ENCODE measurements at regions not wholly inside any gene's neighbourhood (a gene's known extent, or its start where the extent isn't known, plus 50 kb on each side); places are given as distances from the start of the nearest gene placed in this dataset.

GRCh38 chr2:59727121-59727590, 826.3 kb downstream of the BCL11A start (continued):
- TF ChIP-seq JUND (IDR thresholded peaks at IDR 0.05; ENCODE audit: low read depth, low read length) (no peak), CBX5 (IDR thresholded peaks at IDR 0.05; ENCODE audit: low read depth) (no peak), BMI1 (IDR thresholded peaks at IDR 0.05; ENCODE audit: borderline replicate concordance) (no peak)

GRCh38 chr2:59726228-59727120, 827.0 kb downstream of the BCL11A start:
- ChIA-PET SMC1A (ENCODE audit: uncharacterized antibody, unreplicated experiment) (interaction anchor here (0.7 kb wide), 1 partner anchor 57 kb away, joined by 3 read pairs; no protein-coding TSS in a partner anchor), POLR2A (no interaction called here), RAD21 (ENCODE audit: unreplicated experiment) (no interaction called here), CTCF (interaction anchor here (0.6 kb wide), 1 partner anchor 84 kb away, joined by 4 read pairs; no protein-coding TSS in a partner anchor)
- BruUV-seq (replicated peaks) = no TSS peak
- no peaks in the 10 kb centered on the region for H4K20me1 ChIP-seq (ENCODE audit: control insufficient read depth, insufficient read depth)
- no peak overlapping the region for H3K27ac ChIP-seq (ENCODE audit: control insufficient read depth, insufficient read depth)
- no peaks in the 10 kb centered on the region for H3K4me1 ChIP-seq (ENCODE audit: control insufficient read depth, insufficient read depth, low read length)
- H3K9ac ChIP-seq (ENCODE audit: control insufficient read depth, insufficient read depth, low read length) = no peak overlapping the region
- in situ Hi-C loops (cut with MboI) (no loop called here), intact Hi-C loops (cut with micrococcal nuclease; ENCODE audit: unreplicated experiment) (no loop called here)
- 32% methylated on average over 9 of the region's 9 CpGs for WGBS (ENCODE audit: insufficient coverage, insufficient replicate concordance, low lambda C conversion rate, missing lambda C conversion rate)
- H3K27me3 ChIP-seq (replicated peaks in 1 of 2; ENCODE audit: control insufficient read depth in 2 of 2, insufficient read depth in 2 of 2, low read length in 1 of 2) = no peaks in the 10 kb centered on the region
- H3K79me2 ChIP-seq (ENCODE audit: control insufficient read depth, insufficient read depth, low read length) = no peaks in the 10 kb centered on the region
- FAIRE-seq (no peak), DNase-seq (ENCODE audit: low read depth, low spot score) (no peak), ATAC-seq (no peak)
- H2AFZ ChIP-seq (ENCODE audit: control insufficient read depth, low read depth, low read length) = no peak overlapping the region
- peak; percentile 33; the same call in 1 of the 2 replicates for TF ChIP-seq SPI1 (IDR thresholded peaks at IDR 0.05; ENCODE audit: borderline replicate concordance, insufficient read depth, low read depth, low read length)
- no peak for TF ChIP-seq USF1 (IDR thresholded peaks at IDR 0.05; ENCODE audit: borderline replicate concordance, extremely low read length, insufficient read depth, low read depth, low read length)
- H3K4me3 ChIP-seq = no peak overlapping the region
- no peak overlapping the region for H3K4me2 ChIP-seq (ENCODE audit: control insufficient read depth, insufficient read depth)
- no peaks in the 10 kb centered on the region for H3K9me3 ChIP-seq (replicated peaks; ENCODE audit: control insufficient read depth, insufficient read depth, low read length)
- no peaks in the 10 kb centered on the region for H3K36me3 ChIP-seq (ENCODE audit: control insufficient read depth in 2 of 2, insufficient read depth in 2 of 2, low read length in 1 of 2)

Data from GM12878 (cell line).